Mesodermal cell (in vitro differentiated cells): ENCODE measurements at regions not wholly inside any gene's neighbourhood (a gene's known extent, or its start where the extent isn't known, plus 50 kb on each side); places are given as distances from the start of the nearest gene placed in this dataset.

Experiments used
- H3K27ac ChIP-seq: 2 replicates; pipeline ENCODE4 v1.7.0; 2013; ENCODE audit warnings: mild to moderate bottlenecking, low read depth, low read length, moderate library complexity; ENCODE audit not compliant: severe bottlenecking
- H3K36me3 ChIP-seq: 2 replicates; pipeline ENCODE4 v1.7.1; 2013; ENCODE audit warnings: mild to moderate bottlenecking, low read length, moderate library complexity; ENCODE audit not compliant: control insufficient read depth, insufficient read depth
- H3K4me1 ChIP-seq: one replicate; pipeline ENCODE4 v1.7.1; 2013; ENCODE audit warnings: mild to moderate bottlenecking, low read length; ENCODE audit not compliant: insufficient read depth, control insufficient read depth, poor library complexity, severe bottlenecking
- H3K4me3 ChIP-seq: 2 replicates; pipeline ENCODE4 v1.7.0; 2013; ENCODE audit warnings: low read length, control low read depth, mild to moderate bottlenecking; ENCODE audit not compliant: insufficient read depth, poor library complexity, severe bottlenecking; ENCODE audit errors: extremely low read depth
- H3K9me3 ChIP-seq: 2 replicates; pipeline ENCODE4 v1.7.1; 2013; ENCODE audit warnings: mild to moderate bottlenecking, low read length, moderate library complexity; ENCODE audit not compliant: control insufficient read depth
- WGBS, 2 experiments: methylation state at CpG; one replicate each; pipeline ENCODE4 v1.1.5; 2013; ENCODE audit warnings: missing lambda C conversion rate in 2 of 2; ENCODE audit not compliant: insufficient coverage in 2 of 2; 5-methylcytosine and 5-hydroxymethylcytosine counted together

GRCh38 chr12:82108615-82109014, 249.6 kb downstream of the CCDC59 start:
- Histone ChIP-seq H3K36me3 (no peaks in the 10 kb centered on the region), H3K27ac (no peak overlapping the region), H3K4me1 (no peaks in the 10 kb centered on the region), H3K9me3 (no peaks in the 10 kb centered on the region), H3K4me3 (no peak overlapping the region)
- 100% methylated on average over 1 of the region's 1 CpG; no CpG with 5 or more reads in 1 of the 2 experiments for WGBS, 2 experiments

DNA sequence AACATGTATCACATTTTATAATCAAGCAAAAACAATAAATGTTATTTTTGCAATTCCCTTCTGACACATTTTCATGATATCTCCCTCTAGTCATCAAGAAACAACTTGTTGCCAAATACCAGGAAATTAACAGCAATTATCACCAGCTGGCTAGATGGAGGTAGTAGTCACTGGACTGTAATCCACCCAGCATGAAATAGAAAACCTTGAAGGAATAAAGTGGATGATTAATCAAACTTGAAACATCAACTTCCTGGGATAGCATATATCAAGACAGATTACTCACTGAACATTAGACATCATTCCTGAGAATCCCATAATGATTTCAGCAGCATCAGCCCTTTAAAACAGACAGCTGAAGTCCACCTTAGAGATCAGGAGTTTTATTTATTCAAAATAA, 259.0 kb downstream of the CCDC59 start:
- Histone ChIP-seq H3K4me3 (no peak overlapping the region), H3K9me3 (no peaks in the 10 kb centered on the region), H3K36me3 (no peaks in the 10 kb centered on the region), H3K4me1 (no peaks in the 10 kb centered on the region), H3K27ac (no peak overlapping the region)

- no peaks in the 10 kb centered on the region for H3K4me1 ChIP-seq
- H3K4me3 ChIP-seq: no peak overlapping the region
- H3K27ac ChIP-seq: no peak overlapping the region
- H3K36me3 ChIP-seq: no peaks in the 10 kb centered on the region
- WGBS, 2 experiments: 38% methylated on average over 1 of the region's 1 CpG; no CpG with 5 or more reads in 1 of the 2 experiments
- no peaks in the 10 kb centered on the region for H3K9me3 ChIP-seq
Observed at GRCh38 chr12:82097877-82098276, 260.3 kb downstream of the CCDC59 start.

- WGBS, 2 experiments: no CpG with 5 or more reads among the region's 1 CpG
Observed at GRCh38 chr12:82097438-82097837, 260.7 kb downstream of the CCDC59 start.

GRCh38 chr12:82090165-82090564, 268.0 kb downstream of the CCDC59 start:
- H3K4me1 ChIP-seq: no peaks in the 10 kb centered on the region
- H3K9me3 ChIP-seq: no peaks in the 10 kb centered on the region
- H3K36me3 ChIP-seq: no peaks in the 10 kb centered on the region
- H3K4me3 ChIP-seq: no peak overlapping the region
- H3K27ac ChIP-seq: no peak overlapping the region
- no CpG with 5 or more reads among the region's 1 CpG for WGBS, 2 experiments

More at GRCh38 chr12:82097438-82097837, 260.7 kb downstream of the CCDC59 start:
- H3K4me3 ChIP-seq: no peak overlapping the region
- H3K36me3 ChIP-seq: no peaks in the 10 kb centered on the region
- H3K4me1 ChIP-seq: no peaks in the 10 kb centered on the region
- no peak overlapping the region for H3K27ac ChIP-seq
- no peaks in the 10 kb centered on the region for H3K9me3 ChIP-seq

DNA sequence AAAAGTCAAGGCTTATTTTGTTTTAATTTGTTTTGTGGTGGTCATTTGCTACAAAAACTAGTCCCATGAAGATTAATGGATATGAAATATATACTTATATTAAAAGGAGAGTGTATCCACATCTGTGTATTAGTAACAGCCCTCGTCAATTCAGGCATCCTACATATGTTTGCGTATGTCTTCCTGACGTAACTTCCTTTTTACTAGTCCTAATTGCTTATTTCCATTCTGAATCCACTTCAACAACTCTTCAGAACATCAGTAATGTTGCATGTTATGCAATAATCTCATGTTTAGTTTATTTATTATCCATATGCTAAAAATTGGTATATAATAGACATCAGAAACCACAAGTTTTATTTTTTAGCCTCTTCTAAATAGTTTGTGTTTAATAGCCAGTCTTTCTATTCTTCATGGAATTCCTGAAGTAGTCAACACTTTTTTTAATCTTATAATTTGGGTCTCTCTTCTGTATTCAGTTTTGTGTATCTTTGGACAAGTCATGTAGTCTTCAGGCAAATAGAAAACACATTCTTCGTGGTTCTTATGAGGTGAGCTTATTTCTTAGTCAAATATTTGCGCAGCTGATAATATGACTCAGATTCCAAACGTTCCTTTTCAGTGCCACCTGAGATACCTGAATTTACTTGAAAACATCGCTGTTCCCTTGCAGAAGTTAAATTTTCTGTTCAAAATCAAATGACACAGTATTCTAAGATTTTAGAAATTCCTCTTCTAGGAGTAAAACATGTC, 268.6 kb downstream of the CCDC59 start:
- Histone ChIP-seq H3K4me3 (no peak overlapping the region), H3K27ac (no peak overlapping the region), H3K4me1 (no peaks in the 10 kb centered on the region)

DNA sequence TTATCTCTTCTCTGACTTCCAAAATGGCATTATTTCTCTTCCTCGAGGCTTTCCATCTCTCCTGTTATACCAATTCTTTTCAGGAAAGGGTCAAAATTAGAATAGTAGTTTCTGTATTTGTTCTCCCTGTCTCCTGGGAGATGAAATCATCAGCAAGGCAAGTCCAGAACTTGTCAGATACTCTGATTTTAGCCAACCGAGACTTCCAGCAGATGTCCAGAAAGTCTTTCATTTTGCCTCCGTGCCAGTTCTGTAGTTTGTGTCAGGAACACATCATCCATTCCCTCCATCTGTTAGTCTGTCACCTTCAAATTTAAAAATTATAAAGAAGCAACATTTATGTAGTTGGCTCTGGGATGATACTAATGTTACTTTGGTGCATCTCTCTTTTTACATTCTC, 275.7 kb downstream of the CCDC59 start:
- Histone ChIP-seq H3K4me3 (no peak overlapping the region), H3K4me1 (no peaks in the 10 kb centered on the region), H3K36me3 (no peaks in the 10 kb centered on the region), H3K9me3 (no peaks in the 10 kb centered on the region), H3K27ac (no peak overlapping the region)
- WGBS, 2 experiments: 83 to 100% methylated on average over 1 of the region's 3 CpGs

More for the DNA sequence above, 268.6 kb downstream of the CCDC59 start:
- H3K36me3 ChIP-seq: no peaks in the 10 kb centered on the region
- WGBS, 2 experiments: 91 to 93% methylated on average over 4 to 7 of the region's 7 CpGs
- H3K9me3 ChIP-seq: no peaks in the 10 kb centered on the region

GRCh38 chr12:82069931-82070514, 288.2 kb downstream of the CCDC59 start:
- H3K27ac ChIP-seq: no peak overlapping the region
- no peak overlapping the region for H3K4me3 ChIP-seq
- WGBS, 2 experiments: 25 to 50% methylated on average over 1 of the region's 2 CpGs
- H3K4me1 ChIP-seq: no peaks in the 10 kb centered on the region
- no peaks in the 10 kb centered on the region for H3K36me3 ChIP-seq
- H3K9me3 ChIP-seq: no peaks in the 10 kb centered on the region

DNA sequence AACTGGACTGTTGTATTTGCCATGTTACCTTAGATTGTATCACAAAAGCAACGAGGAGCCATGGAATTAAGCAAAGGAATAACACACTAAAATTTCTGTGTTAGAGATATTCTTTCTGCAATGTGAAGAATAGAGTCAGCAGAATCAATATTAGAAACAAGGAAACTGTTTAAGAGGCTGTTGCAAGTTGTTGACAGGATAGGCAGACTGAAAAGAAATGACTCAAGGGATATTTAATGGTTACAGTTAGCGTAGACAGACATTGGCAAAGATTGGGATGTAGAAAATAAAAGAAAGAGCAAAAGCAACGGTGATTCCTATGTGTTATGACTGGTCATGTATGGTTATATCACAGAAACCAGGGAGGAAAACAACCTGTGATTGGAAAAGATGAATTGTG, 299.0 kb upstream of the PPFIA2 start:
- WGBS, 2 experiments: 44 to 53% methylated on average over 2 to 3 of the region's 3 CpGs
- Histone ChIP-seq H3K36me3 (no peaks in the 10 kb centered on the region), H3K9me3 (no peaks in the 10 kb centered on the region), H3K27ac (no peak overlapping the region), H3K4me1 (peaks cover 4% of the 10 kb centered on the region), H3K4me3 (no peak overlapping the region)

- H3K36me3 ChIP-seq: no peaks in the 10 kb centered on the region
- H3K4me1 ChIP-seq: peaks cover 4% of the 10 kb centered on the region
- H3K4me3 ChIP-seq: no peak overlapping the region
- no peak overlapping the region for H3K27ac ChIP-seq
- no peaks in the 10 kb centered on the region for H3K9me3 ChIP-seq
- 100% methylated on average over 2 of the region's 2 CpGs; no CpG with 5 or more reads in 1 of the 2 experiments for WGBS, 2 experiments
Observed at GRCh38 chr12:82057770-82058169, 298.6 kb upstream of the PPFIA2 start.

GRCh38 chr12:82055391-82055790, 296.2 kb upstream of the PPFIA2 start:
- no peak overlapping the region for H3K4me3 ChIP-seq
- H3K36me3 ChIP-seq: no peaks in the 10 kb centered on the region
- no CpG with 5 or more reads among the region's 1 CpG for WGBS, 2 experiments
- H3K4me1 ChIP-seq: peaks cover 4% of the 10 kb centered on the region
- no peak overlapping the region for H3K27ac ChIP-seq
- no peaks in the 10 kb centered on the region for H3K9me3 ChIP-seq
